NCI-H1092 (cell line): ENCODE measurements at regions not wholly inside any gene's neighbourhood (a gene's known extent, or its start where the extent isn't known, plus 50 kb on each side); places are given as distances from the start of the nearest gene placed in this dataset.

Source experiments
- DNase-seq: peaks from one replicate; lab custom pipeline; 2025; lab: John Stamatoyannopoulos, UW

- DNase-seq, result no peak
Observed at GRCh38 chr4:177573507-177573906, 131.3 kb upstream of the AGA start.

DNA sequence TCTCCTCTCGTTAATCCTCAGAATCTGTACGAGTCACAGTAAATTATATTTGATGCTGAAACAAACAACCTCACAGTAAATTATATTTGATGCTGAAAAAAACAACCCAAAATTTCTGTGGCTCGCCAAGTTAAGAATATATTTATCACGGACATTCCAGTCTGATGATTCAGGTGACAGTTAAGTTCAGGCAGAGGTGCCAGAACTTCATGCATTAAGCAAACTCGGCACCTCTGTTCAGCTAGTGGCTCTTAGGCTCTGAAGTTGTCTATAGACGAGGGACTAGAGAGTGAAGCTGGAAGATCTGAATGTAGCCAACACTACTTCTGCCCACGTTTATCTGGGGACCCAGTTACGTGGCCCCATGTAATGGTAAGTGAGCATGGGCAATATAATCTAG, 132.2 kb upstream of the AGA start:
- DNase-seq, result no peak

- DNase-seq, result no peak
Observed at GRCh38 chr4:177579649-177580048, 137.4 kb upstream of the AGA start.

- no peak for DNase-seq
Observed at GRCh38 chr4:177582992-177583391, 140.8 kb upstream of the AGA start.

DNA sequence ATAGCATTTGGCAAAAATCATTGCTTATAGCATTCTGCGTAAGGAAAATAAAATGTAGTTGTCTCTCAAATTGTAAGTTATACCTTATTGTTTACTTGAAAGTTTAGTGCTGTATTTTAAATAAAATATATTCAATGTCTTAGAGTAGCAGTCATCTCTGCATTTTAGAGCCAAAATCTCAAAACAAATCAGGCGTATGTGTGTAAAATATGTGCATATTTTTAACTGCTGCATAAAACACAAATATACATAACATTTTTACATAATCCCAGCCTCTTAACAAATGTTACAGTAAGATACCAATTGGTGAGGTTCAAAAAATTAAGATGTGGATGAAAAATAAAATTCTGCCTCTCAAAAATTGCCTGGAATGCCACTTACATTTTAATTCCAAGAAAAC, 145.8 kb upstream of the AGA start:
- DNase-seq, result no peak

GRCh38 chr4:177595386-177595785, 153.1 kb upstream of the AGA start:
- DNase-seq, result no peak

- DNase-seq, result no peak
Observed at GRCh38 chr4:177596035-177596434, 153.8 kb upstream of the AGA start.

GRCh38 chr4:177596991-177597390, 154.8 kb upstream of the AGA start:
- DNase-seq, result no peak

GRCh38 chr4:177605252-177605651, 163.0 kb upstream of the AGA start:
- DNase-seq, result no peak

DNA sequence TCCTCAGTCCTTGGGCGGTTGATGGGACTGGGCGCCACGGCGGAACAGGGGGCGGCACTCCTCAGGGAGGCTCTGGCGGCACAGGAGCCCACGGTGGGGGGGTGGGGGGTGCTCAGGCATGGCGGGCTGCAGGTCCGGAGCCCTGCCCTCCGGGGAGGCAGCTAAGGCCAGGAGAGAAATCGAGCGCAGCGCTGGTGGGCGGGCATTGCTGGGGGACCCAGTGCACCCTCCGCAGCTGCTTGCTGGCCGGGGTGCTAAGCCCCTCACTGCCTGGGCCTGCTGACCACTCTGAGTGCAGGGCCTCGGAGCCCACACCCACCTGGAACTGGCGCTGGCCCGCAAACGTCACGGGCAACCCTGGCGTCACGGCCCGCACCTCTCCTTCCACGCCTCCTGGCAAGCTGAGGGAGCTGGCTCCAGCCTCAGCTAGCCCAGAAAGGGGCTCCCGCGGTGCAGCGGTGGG, 164.9 kb upstream of the AGA start:
- no peak for DNase-seq

GRCh38 chr4:177611974-177612664, 169.9 kb upstream of the AGA start:
- DNase-seq, result no peak

- no peak for DNase-seq
Observed at GRCh38 chr4:177612684-177613083, 170.4 kb upstream of the AGA start.

DNA sequence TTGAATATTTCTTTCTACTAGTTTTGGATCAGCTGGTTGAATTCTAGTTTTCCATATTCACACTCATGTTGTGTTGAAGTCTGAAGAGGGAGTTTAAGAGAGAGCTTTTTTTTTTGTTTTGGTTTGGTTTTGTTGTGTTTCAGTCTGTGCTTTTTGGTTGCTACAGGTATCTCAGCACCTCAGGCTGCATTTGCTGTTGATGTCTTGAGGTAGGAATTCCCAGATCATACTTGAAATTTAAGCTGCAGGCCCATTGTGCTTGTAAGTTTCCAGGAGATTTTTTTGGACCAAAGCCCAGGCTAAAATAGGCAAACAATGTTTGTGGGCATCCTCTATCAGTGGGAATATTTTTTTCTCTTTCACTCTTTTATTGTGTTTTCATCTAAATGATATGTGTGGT, 190.2 kb upstream of the AGA start:
- DNase-seq, result no peak

GRCh38 chr4:177638871-177639270, 196.6 kb upstream of the AGA start:
- DNase-seq, result no peak

DNA sequence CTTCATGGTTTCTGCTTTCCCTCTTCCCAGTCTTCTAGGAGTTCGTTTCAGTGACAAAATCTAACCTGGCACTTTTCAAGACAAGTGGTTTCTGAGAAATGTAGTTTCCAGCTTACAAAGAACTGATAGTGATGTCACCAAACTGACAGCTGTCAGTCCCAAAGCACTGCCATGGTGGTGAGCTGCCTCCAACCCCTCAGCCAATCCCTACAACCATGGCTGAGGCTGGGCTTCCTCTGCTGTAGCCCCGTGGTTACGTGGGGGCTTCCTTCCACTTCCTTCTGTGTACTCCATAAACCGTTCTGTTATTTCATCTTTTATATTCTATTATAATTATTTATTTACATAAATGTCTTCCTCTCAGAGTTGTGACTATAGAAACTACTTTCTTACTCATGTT, 198.6 kb upstream of the AGA start:
- no peak for DNase-seq

GRCh38 chr4:177660223-177660622, 218.0 kb upstream of the AGA start:
- no peak for DNase-seq

- no peak for DNase-seq
Observed at GRCh38 chr4:177667687-177668086, 225.4 kb upstream of the AGA start.

- no peak for DNase-seq
Observed at GRCh38 chr4:177671387-177671786, 229.2 kb upstream of the AGA start.

DNA sequence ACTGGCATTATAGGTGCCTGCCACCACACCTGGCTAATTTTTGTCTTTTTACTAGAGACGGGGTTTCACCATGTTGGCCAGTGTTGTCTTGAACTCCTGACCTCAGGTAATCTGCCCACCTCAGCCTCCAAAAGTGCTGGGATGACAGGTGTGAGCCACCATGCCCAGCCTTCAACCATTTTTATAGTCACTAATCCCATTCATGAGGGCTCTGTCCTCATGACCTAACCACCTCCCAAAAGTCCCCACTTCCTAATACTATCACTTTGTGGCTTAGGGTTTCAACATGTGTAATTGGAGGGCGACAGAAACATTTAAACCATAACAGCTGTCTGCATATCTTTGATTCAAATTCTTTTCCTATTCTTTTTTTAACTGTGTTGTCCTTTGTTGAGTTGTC, 229.6 kb upstream of the AGA start:
- DNase-seq, result no peak

GRCh38 chr4:177673985-177674489, 231.8 kb upstream of the AGA start:
- DNase-seq, result no peak

- no peak for DNase-seq
Observed at GRCh38 chr4:177680308-177680707, 238.1 kb upstream of the AGA start.

DNA sequence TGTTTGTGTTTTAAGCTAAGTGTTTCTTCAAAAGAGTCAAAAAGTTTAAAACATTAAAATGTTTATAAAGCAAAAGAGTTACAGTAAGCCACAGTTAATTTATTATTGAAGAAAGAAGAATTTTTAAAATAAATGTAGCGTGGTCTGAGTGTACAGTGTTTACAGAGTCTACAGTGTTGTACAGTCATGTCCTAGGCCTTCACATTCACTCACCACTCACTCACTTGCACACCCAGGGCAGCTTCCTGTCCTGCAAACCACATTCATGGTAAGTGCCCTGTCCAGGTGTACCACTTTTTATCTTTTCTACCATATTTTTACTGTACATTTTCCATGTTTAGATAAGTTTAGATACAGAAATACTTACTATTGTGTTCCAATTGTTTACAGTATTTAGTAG, 239.7 kb upstream of the AGA start:
- no peak for DNase-seq

GRCh38 chr4:177687117-177687516, 244.9 kb upstream of the AGA start:
- no peak for DNase-seq

- DNase-seq, result no peak
Observed at GRCh38 chr4:177692907-177693306, 250.7 kb upstream of the AGA start.
